LNCAP (cell line): ENCODE measurements at regions not wholly inside any gene's neighbourhood (a gene's known extent, or its start where the extent isn't known, plus 50 kb on each side); places are given as distances from the start of the nearest gene placed in this dataset.

Source experiments
- TF ChIP-seq, protein P1 (sequence below): fragments of 450-650 bp; IDR thresholded peaks from 2 replicates; pipeline ENCODE4 v1.5.1; 2017; ENCODE audit warnings: mild to moderate bottlenecking

DNA sequence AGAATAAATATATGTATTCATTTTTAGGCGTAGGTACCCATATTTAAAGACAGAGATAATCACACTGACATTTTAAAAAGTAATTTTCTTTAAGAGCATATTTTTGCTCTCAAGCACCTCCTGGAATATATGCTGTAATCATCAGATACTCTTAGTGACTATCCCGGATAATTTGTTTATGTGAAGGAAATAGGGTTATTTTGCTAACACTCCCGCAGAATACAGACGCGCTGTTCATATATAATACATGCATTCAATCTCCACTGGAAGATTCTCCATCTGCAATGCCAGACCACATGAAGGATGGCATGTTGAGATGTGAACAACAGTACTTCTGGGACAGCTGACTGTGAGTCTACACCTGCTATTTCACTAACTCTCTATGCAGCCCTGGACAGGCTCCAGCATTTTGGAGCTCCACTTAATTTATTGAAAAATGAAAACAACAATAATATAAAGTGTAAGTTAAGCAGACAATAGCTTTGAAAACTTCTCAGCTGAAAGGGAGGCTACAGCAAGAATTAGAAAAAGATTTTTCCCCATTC, 430.6 kb downstream of the TMX3 start:
- TF ChIP-seq, protein P1, sequence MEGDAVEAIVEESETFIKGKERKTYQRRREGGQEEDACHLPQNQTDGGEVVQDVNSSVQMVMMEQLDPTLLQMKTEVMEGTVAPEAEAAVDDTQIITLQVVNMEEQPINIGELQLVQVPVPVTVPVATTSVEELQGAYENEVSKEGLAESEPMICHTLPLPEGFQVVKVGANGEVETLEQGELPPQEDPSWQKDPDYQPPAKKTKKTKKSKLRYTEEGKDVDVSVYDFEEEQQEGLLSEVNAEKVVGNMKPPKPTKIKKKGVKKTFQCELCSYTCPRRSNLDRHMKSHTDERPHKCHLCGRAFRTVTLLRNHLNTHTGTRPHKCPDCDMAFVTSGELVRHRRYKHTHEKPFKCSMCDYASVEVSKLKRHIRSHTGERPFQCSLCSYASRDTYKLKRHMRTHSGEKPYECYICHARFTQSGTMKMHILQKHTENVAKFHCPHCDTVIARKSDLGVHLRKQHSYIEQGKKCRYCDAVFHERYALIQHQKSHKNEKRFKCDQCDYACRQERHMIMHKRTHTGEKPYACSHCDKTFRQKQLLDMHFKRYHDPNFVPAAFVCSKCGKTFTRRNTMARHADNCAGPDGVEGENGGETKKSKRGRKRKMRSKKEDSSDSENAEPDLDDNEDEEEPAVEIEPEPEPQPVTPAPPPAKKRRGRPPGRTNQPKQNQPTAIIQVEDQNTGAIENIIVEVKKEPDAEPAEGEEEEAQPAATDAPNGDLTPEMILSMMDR, result no peak

DNA sequence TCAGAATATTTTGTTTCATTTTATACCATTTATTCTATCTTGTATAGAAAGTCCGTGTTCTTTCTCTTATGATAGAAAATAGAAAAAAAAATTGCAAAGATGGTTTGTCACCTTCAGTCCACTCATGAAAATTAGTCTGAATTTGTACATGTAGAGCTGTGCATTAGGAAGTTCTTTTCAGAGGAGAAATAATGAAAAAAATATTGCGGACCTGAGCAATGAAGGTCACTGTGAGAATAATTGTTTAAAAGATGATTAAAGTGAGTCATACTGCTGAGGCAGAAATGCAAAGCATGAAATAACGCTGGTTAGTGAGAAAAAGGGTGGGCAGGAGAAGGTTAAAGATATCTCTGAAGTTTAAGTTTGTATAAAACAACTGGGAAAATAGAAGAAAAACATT, 431.1 kb downstream of the TMX3 start:
- TF ChIP-seq, protein P1, result no peak

DNA sequence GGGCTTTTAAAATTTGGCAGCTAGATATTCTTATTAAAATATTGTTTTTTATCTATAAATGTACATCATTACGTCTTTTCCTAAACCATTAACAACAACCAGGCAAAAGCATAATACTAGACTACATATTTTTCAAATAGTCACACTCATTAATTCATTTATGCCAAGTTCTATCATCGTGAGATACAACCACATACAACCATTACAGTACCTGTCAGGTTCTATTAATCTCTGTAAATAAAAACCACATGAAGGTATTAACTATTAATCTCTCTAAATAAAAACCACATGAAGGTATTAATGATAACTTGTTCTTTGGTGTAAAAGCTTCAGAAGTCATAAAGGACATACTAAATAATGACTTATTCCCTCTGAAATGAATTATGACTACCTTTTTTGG, 432.7 kb downstream of the TMX3 start:
- TF ChIP-seq, protein P1, result no peak

DNA sequence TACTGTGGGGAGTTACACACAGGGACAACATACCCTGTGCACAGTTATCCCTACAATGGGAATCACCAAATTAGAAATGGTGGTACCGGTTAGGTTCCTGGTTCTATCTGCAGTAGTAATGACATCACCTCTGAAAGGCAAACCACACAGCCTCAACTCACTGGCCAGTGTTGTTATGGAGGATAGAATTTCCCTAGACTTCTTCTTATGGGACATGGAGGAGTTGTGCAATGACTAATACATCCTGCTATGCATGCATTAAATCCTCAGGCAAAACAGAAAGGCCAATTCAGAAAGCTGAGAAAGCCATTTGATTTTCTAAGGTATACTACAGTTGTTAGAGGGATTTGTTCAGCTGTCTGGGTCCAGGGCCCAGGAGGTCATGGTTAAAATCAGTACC, 439.3 kb downstream of the TMX3 start:
- TF ChIP-seq, protein P1, result no peak

DNA sequence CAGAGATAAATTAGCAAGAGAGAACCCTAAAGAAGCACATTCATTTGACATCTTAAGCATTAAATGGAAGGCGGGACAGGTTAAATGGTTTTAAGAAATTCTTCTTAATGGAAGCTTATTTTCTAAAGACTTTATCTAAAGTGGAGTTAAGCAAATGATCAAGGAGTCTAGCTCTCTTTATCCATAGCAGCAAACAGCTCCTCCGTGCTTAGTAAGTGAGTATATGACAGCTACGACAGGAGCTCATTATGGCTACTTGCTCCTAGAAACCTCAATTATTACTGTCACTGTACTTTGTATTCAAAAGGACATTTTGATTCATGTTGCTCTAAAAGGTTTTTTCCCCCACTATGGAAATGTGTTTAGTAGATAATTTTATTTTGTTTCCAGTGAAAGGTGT, 444.9 kb downstream of the TMX3 start:
- TF ChIP-seq, protein P1, result no peak

DNA sequence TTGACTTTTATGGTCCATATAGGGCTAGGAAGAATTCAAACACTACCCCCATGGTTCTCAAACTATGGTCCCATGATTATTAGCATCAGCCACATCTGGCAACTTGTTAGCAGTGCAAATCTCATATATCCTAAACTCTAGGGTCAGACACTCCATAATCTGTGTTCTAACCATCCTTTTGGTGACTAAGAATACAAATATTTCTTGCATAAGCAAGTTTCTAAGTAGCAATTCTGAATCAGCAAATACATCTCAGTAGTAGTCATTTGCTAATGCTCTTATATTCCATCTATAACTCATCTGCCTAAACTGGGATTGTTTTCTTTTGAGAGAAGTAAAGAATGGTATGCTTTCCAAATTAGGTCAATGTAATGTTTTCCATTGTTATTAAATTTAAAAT, 447.3 kb downstream of the TMX3 start:
- TF ChIP-seq, protein P1, result no peak

DNA sequence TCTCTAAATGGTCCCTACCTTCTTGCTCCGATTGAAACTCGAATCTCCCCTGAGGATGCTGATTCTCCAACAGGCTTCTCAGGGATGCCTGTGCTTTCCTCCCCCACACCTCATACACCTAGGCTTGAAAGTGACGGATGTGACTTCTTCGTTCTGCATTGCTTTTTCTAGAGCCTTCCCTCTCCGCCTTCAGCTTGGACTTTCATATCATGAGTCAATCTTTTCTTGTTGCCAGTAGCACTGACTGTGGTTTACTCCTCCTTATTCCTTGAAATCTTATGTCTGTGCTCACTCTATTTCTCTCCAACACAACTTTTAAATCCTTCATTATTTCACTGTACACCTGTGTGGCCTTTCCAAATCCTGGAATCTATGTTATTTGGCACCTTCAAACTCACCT, 451.4 kb downstream of the TMX3 start:
- TF ChIP-seq, protein P1, result no peak

DNA sequence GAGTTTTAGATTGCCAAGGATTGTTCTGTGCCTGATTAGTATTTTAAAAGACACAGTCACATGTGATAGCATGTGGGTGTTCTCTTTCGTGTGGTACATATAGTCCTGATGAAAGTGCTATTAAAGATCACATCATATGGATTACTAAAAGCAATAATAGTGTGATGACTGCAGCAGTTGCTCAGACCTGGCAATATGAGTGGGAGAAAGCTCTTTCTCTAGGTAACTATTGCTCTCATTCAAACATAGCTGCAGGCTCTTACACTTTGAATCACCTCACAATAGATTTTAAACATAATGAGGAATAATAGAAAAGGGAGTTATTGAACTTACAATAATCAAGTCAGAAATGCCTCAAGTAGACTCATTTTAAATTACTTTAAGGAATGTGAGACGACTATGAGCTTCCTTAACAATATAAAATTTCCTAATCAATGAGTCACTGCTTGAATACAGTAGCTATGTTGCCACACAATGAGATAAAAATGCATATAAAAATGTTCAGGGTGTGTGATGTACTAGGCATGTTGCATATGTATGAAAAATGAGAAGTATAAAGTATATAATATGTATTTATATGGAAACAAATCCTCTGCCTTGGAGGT, 452.1 kb downstream of the TMX3 start:
- TF ChIP-seq, protein P1, result no peak
